NOMO-1 treated with dmso at 0.1 percent for 144 hours (cell line): ENCODE measurements at regions not wholly inside any gene's neighbourhood (a gene's known extent, or its start where the extent isn't known, plus 50 kb on each side); places are given as distances from the start of the nearest gene placed in this dataset.
A peak's percentile ranks its signal among the peaks of the same experiment; 100 is the strongest.
"Not testable (repeated sequence)": the region's sequence is repeated elsewhere in the genome, so short reads cannot be mapped to it uniquely, and the experiment has no call there.

Source experiments
- DNase-seq: peaks from one replicate; lab custom pipeline; 2025; ENCODE audit not compliant: unreplicated experiment; lab: John Stamatoyannopoulos, UW

DNA sequence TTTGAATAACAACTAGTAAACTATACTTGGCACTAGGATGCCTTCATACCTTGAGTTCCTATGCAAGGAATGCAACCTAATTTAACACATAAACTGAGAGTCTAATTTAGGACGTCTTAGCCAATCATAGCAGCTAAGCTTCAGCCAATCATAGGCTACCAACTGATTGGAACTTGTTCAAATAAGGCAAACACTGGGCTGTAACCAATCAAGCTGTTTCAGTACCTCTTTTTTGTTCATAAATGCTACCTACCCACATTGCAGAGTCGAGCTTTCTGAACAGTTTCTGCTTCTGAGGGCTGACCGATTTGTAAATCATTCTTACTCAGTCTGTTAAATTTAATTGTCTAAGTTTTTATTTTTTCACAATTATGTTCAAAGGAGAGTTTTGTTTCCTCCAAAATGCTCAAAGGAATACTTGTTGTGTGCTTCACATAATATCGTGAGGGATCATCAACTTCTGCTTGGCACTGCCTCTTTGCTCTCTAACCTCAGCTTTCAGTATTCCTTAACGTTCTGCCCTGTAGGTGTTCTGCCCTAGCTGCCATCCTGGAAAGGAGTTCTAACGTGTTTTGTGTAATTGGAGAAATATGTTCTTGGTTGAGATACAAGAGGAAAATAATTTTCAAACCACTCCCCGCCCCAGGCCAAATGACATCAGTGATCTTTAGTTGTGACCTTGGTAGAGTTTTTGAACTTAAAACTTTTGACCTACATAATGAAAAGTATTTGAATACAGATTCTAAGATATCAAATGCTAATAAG, 380.4 kb upstream of the MIS18BP1 start:
- DNase-seq = no peak

DNA sequence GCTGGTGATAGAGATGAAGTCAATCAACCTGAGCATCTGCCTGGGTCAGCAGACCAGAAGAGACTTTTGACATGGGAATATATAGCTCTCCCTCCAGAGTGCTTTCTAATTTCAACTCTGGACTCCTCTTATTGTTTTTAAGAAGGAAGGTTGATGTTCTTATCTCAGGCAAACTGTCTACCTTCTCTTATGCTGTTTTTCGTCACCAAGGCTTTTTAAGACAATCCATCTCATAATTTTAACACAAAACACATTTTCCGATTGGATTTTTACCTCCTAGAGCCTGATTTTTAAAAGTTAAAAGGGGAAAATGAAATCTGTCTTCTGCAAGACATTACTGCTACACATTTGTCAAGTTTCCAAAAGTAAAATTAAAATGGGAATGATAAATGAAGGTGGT, 368.7 kb upstream of the MIS18BP1 start:
- DNase-seq = no peak

DNA sequence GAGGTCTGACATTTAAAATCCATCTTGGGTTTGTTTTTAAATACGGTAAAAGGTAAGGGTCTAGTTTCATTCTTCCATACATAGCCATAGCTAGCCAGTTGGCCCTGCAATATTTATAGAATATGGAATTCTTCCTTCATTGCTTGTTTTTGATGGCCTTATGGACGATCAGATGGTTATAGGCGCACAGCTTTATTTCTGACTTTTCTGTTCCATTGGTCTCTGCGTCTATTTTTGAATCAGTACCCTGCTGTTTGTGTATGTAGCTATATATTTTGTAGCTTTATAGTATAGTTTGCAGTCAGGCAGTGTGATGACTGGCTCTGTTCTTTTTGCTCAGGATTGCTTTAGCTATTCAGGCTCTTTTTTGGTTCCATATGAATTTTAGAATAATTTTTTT, 366.8 kb upstream of the MIS18BP1 start:
- no peak for DNase-seq

DNA sequence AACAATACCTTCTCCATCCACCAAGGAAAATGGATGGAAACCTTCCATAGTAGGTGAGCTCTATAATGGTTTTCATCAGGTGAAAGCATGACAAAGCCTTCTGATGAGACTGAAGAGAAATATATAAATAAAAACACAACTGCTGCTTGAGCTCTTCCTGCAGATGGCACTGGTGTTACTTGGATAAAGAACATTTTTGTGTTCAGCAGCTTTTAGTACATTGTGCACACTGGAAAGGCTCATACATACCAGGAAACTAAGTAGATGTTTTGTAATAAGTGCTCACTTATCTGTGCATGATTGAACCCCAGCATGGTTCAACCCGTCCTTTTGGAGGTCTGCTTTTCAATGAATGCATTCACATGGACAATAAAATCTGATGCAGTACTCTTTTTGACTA, 357.3 kb upstream of the MIS18BP1 start:
- DNase-seq = no peak

GRCh38 chr14:45587142-45587541, 334.1 kb upstream of the MIS18BP1 start:
- no peak for DNase-seq

- no peak for DNase-seq
These were observed 306.6 kb upstream of the MIS18BP1 start for GRCh38 chr14:45559626-45560025.

- no peak for DNase-seq
These were observed 305.2 kb upstream of the MIS18BP1 start for GRCh38 chr14:45558183-45558582.

DNA sequence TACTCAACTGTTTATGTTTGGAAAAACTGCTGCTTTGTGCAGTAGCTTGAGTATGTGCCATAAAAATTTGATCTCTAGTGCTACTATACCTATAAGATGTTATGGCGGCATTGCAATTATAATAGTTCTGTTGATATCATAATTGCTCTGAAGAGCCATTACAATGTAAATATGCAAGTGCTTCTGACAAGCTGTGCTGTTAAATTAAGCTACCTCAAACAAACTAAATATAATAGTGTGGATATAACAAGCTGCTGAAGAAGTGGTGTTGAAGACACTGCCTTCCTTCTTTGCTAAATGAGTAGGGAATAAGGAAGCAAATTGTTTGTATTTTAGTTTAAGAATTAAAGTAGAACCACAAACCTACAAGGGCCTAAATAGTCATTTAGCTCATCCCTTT, 301.0 kb upstream of the MIS18BP1 start:
- no peak for DNase-seq

- DNase-seq = not testable (repeated sequence)
These were observed 298.3 kb upstream of the MIS18BP1 start for GRCh38 chr14:45551240-45551820.

- no peak for DNase-seq
These were observed 278.0 kb upstream of the MIS18BP1 start for GRCh38 chr14:45531022-45531421.

DNA sequence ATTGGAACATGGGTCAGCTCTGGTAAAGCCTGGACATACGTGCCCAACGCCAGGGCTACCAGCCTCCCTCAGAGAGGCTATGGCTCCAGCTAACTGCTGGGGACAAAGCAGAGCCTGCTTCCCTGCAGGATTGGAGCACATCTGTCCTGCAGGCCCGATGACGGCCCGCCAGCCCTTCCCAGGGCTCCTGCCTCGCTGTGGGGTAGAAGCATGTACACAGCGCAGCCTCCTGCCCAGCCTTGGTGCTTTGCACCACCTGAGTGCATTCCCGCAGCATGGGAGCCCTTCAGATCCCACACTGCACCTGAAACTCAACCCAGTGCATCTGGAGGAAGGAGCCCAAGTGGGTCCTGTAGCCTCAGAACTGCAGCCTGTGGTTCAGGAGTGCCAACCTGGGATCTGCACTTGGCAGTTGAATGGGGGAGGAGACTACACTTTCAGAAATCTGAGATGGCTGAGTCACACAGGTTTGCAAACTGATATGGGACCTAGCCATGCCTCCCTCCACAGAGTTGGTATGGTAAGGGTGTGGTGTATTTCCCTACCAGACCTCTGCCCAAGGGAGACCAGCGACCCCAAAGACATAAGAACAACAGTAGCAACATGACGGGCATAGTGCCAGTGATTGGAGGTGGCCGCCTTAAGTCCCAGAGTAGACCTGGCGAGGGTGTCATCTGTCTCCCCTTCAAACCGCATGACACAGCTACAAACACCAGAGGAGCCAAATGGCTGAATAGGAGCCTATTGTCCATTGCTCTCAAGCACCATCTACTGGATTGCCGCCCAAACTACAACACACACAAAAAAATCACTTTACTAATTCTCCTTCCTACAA, 273.9 kb upstream of the MIS18BP1 start:
- DNase-seq = no peak

DNA sequence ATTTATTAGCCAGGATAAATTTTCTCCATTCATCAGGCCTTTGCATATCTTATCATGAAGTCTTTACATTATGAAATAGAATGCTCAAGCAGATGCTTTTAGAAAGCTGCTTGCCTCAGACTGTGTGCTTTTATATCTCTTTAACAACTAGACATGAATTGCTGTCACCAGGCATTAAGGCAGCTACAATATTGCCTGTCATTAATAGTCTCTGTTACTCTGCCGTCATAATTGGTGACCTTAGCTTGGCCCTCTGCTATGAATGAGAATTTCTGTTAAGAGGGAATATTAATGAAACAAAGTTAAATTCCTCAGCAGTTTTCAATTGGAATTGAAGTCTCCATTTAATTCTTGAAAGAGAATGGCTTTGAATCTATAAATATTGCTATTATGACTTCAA, 266.8 kb upstream of the MIS18BP1 start:
- no peak for DNase-seq

DNA sequence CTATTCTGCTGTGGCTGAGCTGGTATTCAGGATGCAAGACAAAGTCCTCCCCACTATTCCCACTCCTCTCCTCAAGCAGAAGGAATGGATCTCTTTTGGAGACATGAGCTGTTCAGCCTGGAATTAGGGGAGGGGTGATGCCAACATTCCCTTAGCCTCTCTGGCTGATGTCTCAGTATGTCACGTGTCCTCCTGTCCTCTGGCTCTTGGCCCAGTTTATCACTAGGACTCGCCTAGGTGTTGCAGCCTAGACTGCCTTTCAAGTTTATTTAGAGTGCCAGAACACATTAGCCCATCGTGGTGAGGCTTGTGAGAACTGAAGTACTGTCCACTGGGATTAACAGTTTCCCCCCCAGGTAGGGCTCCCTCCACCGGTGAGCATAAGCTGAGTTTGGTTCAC, 239.9 kb upstream of the MIS18BP1 start:
- DNase-seq = no peak

GRCh38 chr14:45491914-45492313, 238.9 kb upstream of the MIS18BP1 start:
- DNase-seq = no peak

GRCh38 chr14:45486599-45486998, 233.6 kb upstream of the MIS18BP1 start:
- no peak for DNase-seq

- no peak for DNase-seq
These were observed 214.0 kb upstream of the MIS18BP1 start for GRCh38 chr14:45467023-45467422.

DNA sequence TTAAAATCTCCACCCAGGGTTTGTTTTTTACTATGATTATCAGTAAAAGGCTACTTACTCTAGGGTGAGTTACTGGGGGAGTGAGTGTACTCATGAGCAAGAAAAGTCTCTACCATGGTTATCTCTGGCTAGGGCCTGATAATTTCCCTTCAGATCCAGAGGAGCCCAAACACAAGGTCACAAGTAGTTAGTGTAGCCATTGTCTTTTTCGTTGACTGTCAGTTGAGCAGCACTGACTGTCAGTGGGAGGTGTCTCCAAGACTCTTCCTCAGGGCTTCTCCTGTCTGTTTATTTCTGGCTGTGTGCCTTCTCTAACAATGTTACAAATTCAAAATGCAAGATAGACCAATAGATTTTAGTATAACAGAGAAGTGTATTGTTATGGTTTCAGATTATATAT, 181.2 kb upstream of the MIS18BP1 start:
- no peak for DNase-seq

DNA sequence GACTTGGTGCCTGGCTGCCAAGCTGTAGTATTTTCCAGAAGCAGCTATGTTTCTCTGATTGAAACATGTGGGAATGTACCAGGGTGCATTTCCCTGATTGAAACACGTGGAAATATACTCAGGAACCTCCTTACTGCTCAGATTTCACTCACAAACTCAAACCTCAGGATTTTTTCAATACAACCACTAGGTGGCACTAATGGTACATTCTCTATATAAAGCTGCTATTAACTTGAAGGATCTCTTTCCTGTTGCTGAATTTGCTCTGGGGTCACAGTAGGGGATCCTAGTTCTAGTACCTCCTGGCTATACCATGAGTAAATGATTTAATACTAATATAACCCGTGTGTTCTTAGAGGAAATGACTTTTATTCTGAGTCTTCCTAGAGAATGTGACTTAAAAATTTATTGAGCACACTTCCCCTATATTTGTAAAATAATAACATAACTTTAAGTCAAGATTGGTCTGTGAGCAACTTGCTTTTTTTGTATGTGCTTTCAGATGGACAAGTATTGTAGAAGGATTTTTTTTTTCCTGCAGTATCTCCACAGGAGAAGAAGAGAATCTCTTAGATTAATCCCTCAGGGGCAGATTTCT, 173.8 kb upstream of the MIS18BP1 start:
- peak; percentile 1 for DNase-seq

- no peak for DNase-seq
These were observed 153.9 kb upstream of the MIS18BP1 start for GRCh38 chr14:45406942-45407341.

DNA sequence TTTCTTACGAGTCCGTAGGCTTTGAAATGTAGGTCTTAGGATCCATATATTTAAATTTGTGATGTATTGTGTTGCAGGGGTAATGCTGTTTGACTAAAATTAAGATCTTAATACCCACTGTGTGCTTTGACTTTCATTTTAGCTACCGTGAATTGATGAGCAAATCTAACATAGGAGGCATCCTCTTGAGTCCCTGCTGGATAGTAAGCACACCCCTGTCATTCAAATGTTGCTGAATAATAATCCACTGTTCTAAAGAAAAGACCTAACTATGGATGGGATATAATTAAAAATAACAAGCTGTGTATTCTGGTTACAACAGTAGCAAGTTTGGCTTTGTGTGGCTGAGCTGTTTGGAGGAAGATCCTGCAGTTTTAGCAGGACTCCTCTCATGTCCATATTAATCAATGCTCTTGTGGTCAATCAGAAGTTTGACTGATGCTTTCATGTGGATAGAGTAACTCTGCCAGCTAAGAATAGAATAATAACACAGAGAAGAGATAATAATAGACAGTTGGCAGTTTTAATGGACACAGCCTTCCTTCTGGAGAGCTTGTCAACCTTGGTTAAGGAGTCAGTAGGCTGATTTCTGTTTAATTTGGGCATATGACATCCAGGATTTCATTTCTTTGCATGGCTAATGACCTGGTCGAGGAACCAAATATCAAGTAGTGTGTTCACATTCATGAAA, 148.1 kb upstream of the MIS18BP1 start:
- no peak for DNase-seq

DNA sequence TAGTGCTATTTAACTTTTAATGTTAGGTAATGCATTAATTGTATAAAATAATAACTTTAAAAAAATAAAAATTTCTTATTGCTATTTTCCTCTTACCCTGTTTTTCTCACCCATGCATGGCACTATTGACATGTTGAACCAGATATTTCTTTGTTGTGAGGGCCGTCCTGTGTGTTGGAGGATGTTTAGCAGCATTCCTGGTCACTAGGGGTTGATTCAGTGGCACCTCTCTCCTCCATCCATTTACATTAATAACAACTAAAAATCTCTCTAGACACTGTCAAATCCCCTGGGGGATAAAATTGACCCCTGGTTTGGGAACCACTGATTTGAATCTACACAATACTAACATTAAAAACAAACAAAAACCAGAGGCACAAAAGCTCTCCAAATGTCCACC, 147.5 kb upstream of the MIS18BP1 start:
- no peak for DNase-seq
